Liver (tissue), 7 donors: ENCODE measurements at regions not wholly inside any gene's neighbourhood (a gene's known extent, or its start where the extent isn't known, plus 50 kb on each side); places are given as distances from the start of the nearest gene placed in this dataset.

Source experiments
- DNase-seq: peaks from one replicate; pipeline ENCODE4 v3.0.0-alpha.2; 2017; ENCODE audit warnings: low spot score
- H3K27ac ChIP-seq, 2 donors: one replicate each; pipeline ENCODE4 v1.7.0; 2013; ENCODE audit warnings: inconsistent platforms in 2 of 2, low read length in 2 of 2, control low read depth in 1 of 2, low read depth in 1 of 2, mild to moderate bottlenecking in 1 of 2
- H3K27me3 ChIP-seq, 4 donors: one replicate each; pipeline versions ENCODE4 v1.6.1 to v1.7.0; 2013; ENCODE audit warnings: low read length in 3 of 4, inconsistent platforms in 1 of 4, mild to moderate bottlenecking in 1 of 4, moderate library complexity in 1 of 4; ENCODE audit not compliant: control insufficient read depth in 4 of 4, insufficient read depth in 4 of 4
- H3K36me3 ChIP-seq, 4 donors: one replicate each; pipeline versions ENCODE4 v1.6.1 to v1.7.0; 2013; ENCODE audit warnings: low read length in 3 of 4, mild to moderate bottlenecking in 3 of 4, low read depth in 1 of 4, moderate library complexity in 1 of 4; ENCODE audit not compliant: control insufficient read depth in 4 of 4, insufficient read depth in 3 of 4
- H3K4me1 ChIP-seq, 4 donors: one replicate each; pipeline versions ENCODE4 v1.6.1 to v1.7.0; 2013; ENCODE audit warnings: low read length in 3 of 4, mild to moderate bottlenecking in 3 of 4, moderate library complexity in 1 of 4; ENCODE audit not compliant: control insufficient read depth in 4 of 4, insufficient read depth in 4 of 4
- H3K4me3 ChIP-seq, 3 donors: one replicate each; pipeline versions ENCODE4 v1.6.1 to v1.7.0; 2013; ENCODE audit warnings: low read length in 3 of 3, control low read depth in 1 of 3, low read depth in 1 of 3, mild to moderate bottlenecking in 1 of 3
- H3K9ac ChIP-seq, 2 donors: one replicate each; pipeline ENCODE4 v1.7.0; 2013; ENCODE audit warnings: low read length in 2 of 2, mild to moderate bottlenecking in 2 of 2, moderate library complexity in 2 of 2, control low read depth in 1 of 2, low read depth in 1 of 2
- H3K9me3 ChIP-seq, 4 donors: one replicate each; pipeline versions ENCODE4 v1.6.1 to v1.7.0; 2013; ENCODE audit warnings: low read length in 3 of 4; ENCODE audit not compliant: control insufficient read depth in 4 of 4
- EGR1 ChIP-seq, 2 donors: IDR thresholded peaks; 2 replicates each; pipeline ENCODE4 v1.6.1; 2016 to 2018; ENCODE audit warnings: antibody characterized with exemption in 2 of 2, low read depth in 2 of 2
- FOXA1 ChIP-seq: IDR thresholded peaks from 2 replicates; pipeline ENCODE4 v1.6.1; 2016; ENCODE audit warnings: antibody characterized with exemption
- GABPA ChIP-seq, 2 donors: IDR thresholded peaks in 1 of 2; conservative IDR thresholded peaks in 1 of 2; 2 replicates each; pipeline ENCODE4 v1.6.1; 2016; ENCODE audit warnings: antibody characterized with exemption in 2 of 2, mild to moderate bottlenecking in 1 of 2, moderate library complexity in 1 of 2
- HNF4A ChIP-seq, 2 donors: conservative IDR thresholded peaks; 2 replicates each; pipeline ENCODE4 v1.6.1; 2016; ENCODE audit warnings: antibody characterized with exemption in 2 of 2, mild to moderate bottlenecking in 2 of 2
- HNF4G ChIP-seq: IDR thresholded peaks from 2 replicates; pipeline ENCODE4 v1.6.1; 2016; ENCODE audit warnings: antibody characterized with exemption
- JUND ChIP-seq, 2 donors: IDR thresholded peaks; 2 replicates each; pipeline ENCODE4 v1.6.1; 2016; ENCODE audit warnings: antibody characterized with exemption in 2 of 2
- NR2F2 ChIP-seq: IDR thresholded peaks from 2 replicates; pipeline ENCODE4 v1.6.1; 2016; ENCODE audit warnings: antibody characterized with exemption
- REST ChIP-seq: IDR thresholded peaks from 2 replicates; pipeline ENCODE4 v1.6.1; 2016; ENCODE audit warnings: antibody characterized with exemption, mild to moderate bottlenecking
- SP1 ChIP-seq: IDR thresholded peaks from 2 replicates; pipeline ENCODE4 v1.6.1; 2018; ENCODE audit warnings: antibody characterized with exemption, mild to moderate bottlenecking
- TAF1 ChIP-seq: conservative IDR thresholded peaks from 2 replicates; pipeline ENCODE4 v1.6.1; 2016; ENCODE audit warnings: antibody characterized with exemption, mild to moderate bottlenecking
- YY1 ChIP-seq: IDR thresholded peaks from 2 replicates; pipeline ENCODE4 v1.6.1; 2016; ENCODE audit warnings: antibody characterized with exemption, mild to moderate bottlenecking
- WGBS: extraction: QIAGEN DNeasy Blood & Tissue Kit; methylation state at CpG from one replicate; pipeline ENCODE4 v1.1.7; 2013; 5-methylcytosine and 5-hydroxymethylcytosine counted together
- TF ChIP-seq, protein P1 (sequence below): IDR thresholded peaks from 2 replicates; pipeline ENCODE4 v1.6.1; 2016; ENCODE audit warnings: antibody characterized with exemption
- TF ChIP-seq, protein P2 (sequence below): IDR thresholded peaks from 2 replicates; pipeline ENCODE4 v1.6.1; 2016; ENCODE audit warnings: antibody characterized with exemption
- donor health status: healthy.
- donor health status: healthy.
- donor health status: healthy.
- donor health status: healthy.

DNA sequence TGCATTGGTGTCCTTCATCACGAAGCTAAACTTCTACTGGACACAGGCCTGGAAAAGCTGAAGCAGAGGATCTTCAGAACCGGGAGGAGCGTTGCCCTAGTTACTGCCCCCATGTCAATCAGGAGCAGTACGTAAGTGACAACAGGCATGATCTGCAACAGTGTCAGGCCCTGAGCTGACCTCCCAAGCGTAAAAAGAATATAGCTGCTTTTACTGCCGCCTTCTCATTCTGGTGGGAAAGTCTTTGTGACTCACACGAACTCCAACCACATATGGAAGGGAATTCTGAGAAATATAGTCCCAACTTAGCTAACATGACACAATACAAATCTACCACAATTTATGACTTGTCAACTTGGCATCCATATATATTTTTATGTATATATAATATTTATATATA lies 1007.7 kb upstream of the CDH2 start (continued):
- TF ChIP-seq REST = no peak
- TF ChIP-seq, protein P1, sequence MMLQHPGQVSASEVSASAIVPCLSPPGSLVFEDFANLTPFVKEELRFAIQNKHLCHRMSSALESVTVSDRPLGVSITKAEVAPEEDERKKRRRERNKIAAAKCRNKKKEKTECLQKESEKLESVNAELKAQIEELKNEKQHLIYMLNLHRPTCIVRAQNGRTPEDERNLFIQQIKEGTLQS = no peak

DNA sequence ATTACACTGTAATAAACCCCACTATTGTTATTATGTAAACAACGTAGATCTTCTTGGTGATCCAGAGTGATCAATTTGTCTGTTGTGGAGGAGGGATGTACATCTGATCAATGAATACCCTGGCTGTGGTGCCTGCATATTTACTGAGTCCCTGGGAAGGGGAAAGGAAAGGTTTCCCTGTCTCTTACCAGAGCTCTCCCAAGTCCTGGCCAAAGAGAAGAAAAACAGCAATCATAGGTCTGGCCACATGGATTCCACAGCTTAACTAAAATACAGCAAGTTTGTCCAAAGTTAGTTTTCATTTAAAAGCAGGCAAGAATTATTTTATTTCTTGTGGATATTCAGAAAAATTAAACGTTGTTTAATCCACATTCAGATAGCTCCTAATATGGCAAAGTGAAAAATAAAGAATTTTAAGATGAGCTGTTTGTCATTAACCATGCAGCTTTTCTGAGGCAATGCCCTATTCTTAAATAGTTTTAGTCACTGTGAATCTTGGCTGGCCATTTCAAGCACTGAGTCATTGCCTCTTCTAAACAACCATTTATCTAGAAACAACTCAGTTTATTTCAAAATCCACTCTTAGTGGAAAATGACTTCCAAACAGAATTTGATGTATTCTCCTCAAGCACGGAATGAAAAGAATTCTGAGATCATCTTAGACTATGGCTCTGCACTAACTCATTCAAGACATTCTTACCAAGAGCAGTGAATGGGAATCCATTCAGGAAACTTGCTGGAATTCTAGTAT lies 1004.4 kb upstream of the CDH2 start:
- no peaks in the 10 kb centered on the region for H3K27me3 ChIP-seq
- no peaks in the 10 kb centered on the region for H3K9me3 ChIP-seq
- H3K9ac ChIP-seq = no peak overlapping the region
- H3K36me3 ChIP-seq = no peaks in the 10 kb centered on the region
- H3K27ac ChIP-seq = no peak overlapping the region
- TF ChIP-seq HNF4A (conservative IDR thresholded peaks at IDR 0.05) (no peak), EGR1 (IDR thresholded peaks at IDR 0.05; ENCODE audit: low read depth in 2 of 2) (no peak), NR2F2 (no peak), TAF1 (no peak), JUND (IDR thresholded peaks at IDR 0.05) (peak; percentile 14 to 44), HNF4G (no peak), FOXA1 (no peak)
- TF ChIP-seq, protein P2, sequence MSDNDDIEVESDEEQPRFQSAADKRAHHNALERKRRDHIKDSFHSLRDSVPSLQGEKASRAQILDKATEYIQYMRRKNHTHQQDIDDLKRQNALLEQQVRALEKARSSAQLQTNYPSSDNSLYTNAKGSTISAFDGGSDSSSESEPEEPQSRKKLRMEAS = no peak
- no peak overlapping the region for H3K4me3 ChIP-seq
- no peaks in the 10 kb centered on the region for H3K4me1 ChIP-seq
- DNase-seq = no peak
- 61% methylated on average over 3 of the region's 3 CpGs for WGBS

DNA sequence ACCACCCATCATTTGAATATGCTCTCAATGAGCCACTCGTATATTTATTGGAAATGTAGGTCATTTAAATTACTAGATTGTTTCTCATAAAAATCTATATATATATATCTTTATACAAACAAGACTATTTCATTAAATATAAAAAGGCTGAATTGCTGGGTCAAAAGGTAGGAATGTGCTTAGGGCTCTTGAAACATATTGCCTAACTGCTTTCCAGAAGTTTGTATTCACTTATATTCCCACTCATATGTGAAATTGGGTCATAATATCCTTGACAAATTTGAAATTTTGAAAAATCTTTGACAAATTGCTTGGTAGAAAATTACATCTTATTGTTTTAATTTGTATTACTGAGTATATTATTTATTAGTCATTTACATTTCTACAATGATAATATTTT lies 999.8 kb upstream of the CDH2 start:
- DNase-seq = no peak
- TF ChIP-seq GABPA (IDR thresholded peaks at IDR 0.05 in 1 of 2, conservative IDR thresholded peaks at IDR 0.05 in 1 of 2) = no peak
- no peak for TF ChIP-seq HNF4G
- no peak for TF ChIP-seq SP1
- TF ChIP-seq HNF4A (conservative IDR thresholded peaks at IDR 0.05) = no peak
- TF ChIP-seq JUND (IDR thresholded peaks at IDR 0.05) = no peak
- TF ChIP-seq, protein P1 = no peak
- no peak for TF ChIP-seq YY1
- no peak for TF ChIP-seq NR2F2
- TF ChIP-seq REST = no peak
- 89% methylated on average over 1 of the region's 1 CpG for WGBS
- H3K27ac ChIP-seq = no peak overlapping the region
- no peak overlapping the region for H3K9ac ChIP-seq
- H3K9me3 ChIP-seq = no peaks in the 10 kb centered on the region
- H3K36me3 ChIP-seq = no peaks in the 10 kb centered on the region
- H3K4me3 ChIP-seq = no peak overlapping the region
- no peaks in the 10 kb centered on the region for H3K4me1 ChIP-seq
- H3K27me3 ChIP-seq = no peaks in the 10 kb centered on the region
